ENCODE measurements at regions not wholly inside any gene's neighbourhood (a gene's known extent, or its start where the extent isn't known, plus 50 kb on each side); places are given as distances from the start of the nearest gene placed in this dataset.

DNA sequence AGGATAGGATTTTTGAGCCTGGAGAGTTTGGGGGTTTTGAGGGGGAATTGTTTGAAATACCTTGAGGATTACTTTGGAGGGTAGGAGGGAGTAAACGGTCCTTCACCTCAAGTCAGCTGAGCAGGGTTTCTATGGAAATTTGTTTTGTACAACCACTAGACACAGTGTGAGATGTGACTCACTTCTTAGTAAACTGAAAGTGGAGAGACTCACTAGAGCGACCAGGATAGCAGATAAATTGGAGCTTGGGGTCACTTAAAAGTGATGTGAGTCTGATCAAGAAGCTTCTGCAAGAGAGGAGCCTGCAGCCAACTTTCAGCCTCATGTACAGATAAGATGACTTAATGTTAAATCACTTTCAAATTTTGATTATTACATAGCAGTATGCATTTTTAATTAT lies 1945.9 kb upstream of the NUDT12 start:
- no peak overlapping the region for H3K4me3 ChIP-seq
- no peak overlapping the region for H3K27ac ChIP-seq (replicated peaks)
- TF ChIP-seq, protein P1, sequence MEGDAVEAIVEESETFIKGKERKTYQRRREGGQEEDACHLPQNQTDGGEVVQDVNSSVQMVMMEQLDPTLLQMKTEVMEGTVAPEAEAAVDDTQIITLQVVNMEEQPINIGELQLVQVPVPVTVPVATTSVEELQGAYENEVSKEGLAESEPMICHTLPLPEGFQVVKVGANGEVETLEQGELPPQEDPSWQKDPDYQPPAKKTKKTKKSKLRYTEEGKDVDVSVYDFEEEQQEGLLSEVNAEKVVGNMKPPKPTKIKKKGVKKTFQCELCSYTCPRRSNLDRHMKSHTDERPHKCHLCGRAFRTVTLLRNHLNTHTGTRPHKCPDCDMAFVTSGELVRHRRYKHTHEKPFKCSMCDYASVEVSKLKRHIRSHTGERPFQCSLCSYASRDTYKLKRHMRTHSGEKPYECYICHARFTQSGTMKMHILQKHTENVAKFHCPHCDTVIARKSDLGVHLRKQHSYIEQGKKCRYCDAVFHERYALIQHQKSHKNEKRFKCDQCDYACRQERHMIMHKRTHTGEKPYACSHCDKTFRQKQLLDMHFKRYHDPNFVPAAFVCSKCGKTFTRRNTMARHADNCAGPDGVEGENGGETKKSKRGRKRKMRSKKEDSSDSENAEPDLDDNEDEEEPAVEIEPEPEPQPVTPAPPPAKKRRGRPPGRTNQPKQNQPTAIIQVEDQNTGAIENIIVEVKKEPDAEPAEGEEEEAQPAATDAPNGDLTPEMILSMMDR (IDR thresholded peaks at IDR 0.05; ENCODE audit: borderline replicate concordance) = no peak
- DNase-seq = no peak
- H3K27me3 ChIP-seq (ENCODE audit: low read depth) = no peaks in the 10 kb centered on the region
- H3K9me3 ChIP-seq (replicated peaks) = peaks cover 6% of the 10 kb centered on the region
- no peaks in the 10 kb centered on the region for H3K36me3 ChIP-seq
- intact Hi-C loops (cut with micrococcal nuclease) = no loop called here
- H3K4me1 ChIP-seq = no peaks in the 10 kb centered on the region

DNA sequence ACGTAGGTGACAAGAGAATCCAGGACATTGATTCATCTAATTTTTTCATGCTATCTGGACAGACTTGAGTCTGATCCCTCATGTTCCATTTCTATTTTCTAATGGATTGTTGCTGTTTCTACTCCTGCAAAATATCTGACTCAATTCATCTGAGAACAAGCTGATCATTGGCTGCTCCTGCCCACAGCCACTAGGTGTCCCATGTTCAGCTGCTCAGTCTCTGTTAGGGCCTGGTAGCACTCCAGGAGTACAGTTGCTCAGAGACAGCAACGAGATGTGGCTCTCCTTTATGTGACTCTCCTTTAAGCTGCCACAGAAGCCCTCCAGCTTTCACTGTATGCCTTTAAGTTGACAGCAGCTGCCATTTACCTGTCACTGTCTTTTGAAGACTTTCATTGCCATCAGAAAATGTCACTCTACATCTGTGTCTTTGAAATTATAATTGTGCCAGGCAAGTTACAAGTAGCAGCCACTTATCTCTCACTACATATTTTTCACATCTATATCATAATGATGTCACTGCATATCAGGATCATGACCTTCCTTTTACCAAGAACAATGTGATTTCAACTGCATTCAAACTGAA lies 1944.2 kb upstream of the NUDT12 start:
- intact Hi-C loops (cut with micrococcal nuclease) = no loop called here
- Histone ChIP-seq H3K4me1 (no peaks in the 10 kb centered on the region), H3K4me3 (no peak overlapping the region), H3K27me3 (ENCODE audit: low read depth) (no peaks in the 10 kb centered on the region), H3K36me3 (no peaks in the 10 kb centered on the region), H3K27ac (replicated peaks) (no peak overlapping the region), H3K9me3 (replicated peaks) (peaks cover 6% of the 10 kb centered on the region)
- DNase-seq = no peak
- TF ChIP-seq, protein P1 (IDR thresholded peaks at IDR 0.05; ENCODE audit: borderline replicate concordance) = no peak

DNA sequence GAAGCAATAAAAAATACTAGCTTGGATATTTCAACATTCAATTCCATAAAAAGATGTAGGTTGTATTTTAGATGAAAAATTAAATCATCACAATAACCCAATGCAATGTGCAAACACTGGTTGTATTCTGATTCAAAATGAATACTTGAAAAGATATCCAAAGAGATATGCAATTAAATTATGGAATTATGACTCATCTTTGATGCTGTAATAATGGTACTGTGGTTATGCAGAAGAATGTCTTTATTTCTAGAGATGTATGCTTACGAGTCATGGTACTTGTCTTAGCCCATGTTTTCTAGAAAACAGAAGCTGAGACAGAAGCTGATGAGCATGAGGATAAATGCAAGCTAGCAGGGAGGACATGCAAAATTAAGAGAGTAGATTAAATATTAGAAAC lies 1941.4 kb upstream of the NUDT12 start:
- Histone ChIP-seq H3K27ac (replicated peaks) (no peak overlapping the region), H3K27me3 (ENCODE audit: low read depth) (no peaks in the 10 kb centered on the region), H3K36me3 (no peaks in the 10 kb centered on the region), H3K9me3 (replicated peaks) (peaks cover 6% of the 10 kb centered on the region), H3K4me3 (no peak overlapping the region), H3K4me1 (no peaks in the 10 kb centered on the region)
- DNase-seq = no peak
- TF ChIP-seq, protein P1 (IDR thresholded peaks at IDR 0.05; ENCODE audit: borderline replicate concordance) = no peak
- intact Hi-C loops (cut with micrococcal nuclease) = no loop called here

DNA sequence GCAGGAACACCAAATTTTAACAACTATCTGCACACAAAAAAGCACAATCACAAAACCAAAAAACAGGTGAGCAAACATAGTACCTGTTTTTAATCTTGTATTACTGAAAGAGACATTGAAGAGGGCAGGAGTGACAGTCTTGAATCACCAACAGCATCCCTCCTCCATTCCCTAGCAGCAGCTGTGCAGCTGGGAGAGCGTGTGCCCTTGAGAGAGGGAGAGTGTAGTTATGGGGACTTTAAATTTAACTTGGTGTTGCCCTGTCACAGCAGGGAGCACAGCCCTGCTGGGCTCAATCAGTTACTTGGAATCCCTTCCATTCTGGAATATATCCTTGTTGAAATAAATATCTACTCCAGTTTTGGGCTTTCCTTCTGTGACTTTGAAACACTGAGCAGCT lies 1938.7 kb upstream of the NUDT12 start:
- H3K4me3 ChIP-seq = no peak overlapping the region

DNA sequence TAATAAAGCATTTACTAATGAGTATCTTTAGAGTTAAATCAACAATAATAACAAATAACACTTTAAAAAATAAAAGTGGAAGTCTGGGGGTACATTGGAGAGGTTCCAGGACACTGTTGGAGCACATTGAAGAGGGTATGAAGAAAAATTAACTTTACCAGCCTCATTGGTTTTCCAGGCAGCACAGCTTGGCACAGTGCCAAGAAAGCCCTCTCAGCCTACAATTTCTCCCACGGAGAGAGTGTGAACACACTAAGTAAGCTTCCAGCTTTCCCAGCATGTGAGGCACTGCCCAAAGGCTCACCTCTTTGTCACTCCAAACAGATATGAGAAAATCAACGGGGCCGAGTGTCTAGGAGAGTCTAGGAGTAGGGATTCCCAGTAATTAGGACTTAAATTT lies 1912.8 kb upstream of the NUDT12 start:
- TF ChIP-seq, protein P1 (IDR thresholded peaks at IDR 0.05; ENCODE audit: borderline replicate concordance) = no peak
- H3K9me3 ChIP-seq (replicated peaks) = peaks cover 30% of the 10 kb centered on the region
- intact Hi-C loops (cut with micrococcal nuclease) = no loop called here

More for the DNA sequence above, 1938.7 kb upstream of the NUDT12 start:
- no peaks in the 10 kb centered on the region for H3K27me3 ChIP-seq (ENCODE audit: low read depth)
- no peaks in the 10 kb centered on the region for H3K36me3 ChIP-seq
- DNase-seq = no peak
- intact Hi-C loops (cut with micrococcal nuclease) = no loop called here
- H3K4me1 ChIP-seq = no peaks in the 10 kb centered on the region
- no peak overlapping the region for H3K27ac ChIP-seq (replicated peaks)
- TF ChIP-seq, protein P1 (IDR thresholded peaks at IDR 0.05; ENCODE audit: borderline replicate concordance) = no peak
- peaks cover 6% of the 10 kb centered on the region for H3K9me3 ChIP-seq (replicated peaks)

More for the DNA sequence above, 1912.8 kb upstream of the NUDT12 start:
- no peak for DNase-seq
- Histone ChIP-seq H3K4me1 (no peaks in the 10 kb centered on the region), H3K27me3 (ENCODE audit: low read depth) (no peaks in the 10 kb centered on the region), H3K36me3 (no peaks in the 10 kb centered on the region), H3K27ac (replicated peaks) (no peak overlapping the region), H3K4me3 (no peak overlapping the region)

Data from left ventricle myocardium inferior (tissue), 1 donor.